ENCODE measurements at regions not wholly inside any gene's neighbourhood (a gene's known extent, or its start where the extent isn't known, plus 50 kb on each side); places are given as distances from the start of the nearest gene placed in this dataset.

DNA sequence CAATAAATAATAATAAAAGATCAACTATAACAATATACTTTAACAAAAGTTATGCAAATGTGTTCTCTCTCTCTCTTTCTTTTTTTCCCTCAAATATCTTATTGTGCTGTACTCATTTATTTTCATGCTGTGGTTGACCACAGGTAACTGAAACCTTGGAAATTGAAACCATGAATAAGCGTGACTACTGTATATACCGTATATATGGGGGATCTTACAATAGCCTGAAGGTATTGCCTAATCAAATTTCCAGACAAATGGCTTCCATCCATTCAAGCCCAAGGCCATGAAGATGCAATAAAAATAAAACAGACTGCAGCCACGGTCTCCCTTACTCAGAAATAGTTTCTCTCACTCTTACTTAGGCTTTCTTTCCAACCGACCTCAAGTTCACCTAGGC lies 98.3 kb downstream of the SLITRK6 start:
- ATAC-seq = no peak
- H3K36me3 ChIP-seq = no peaks in the 10 kb centered on the region
- intact Hi-C loops (cut with DNase I) = no loop called here

DNA sequence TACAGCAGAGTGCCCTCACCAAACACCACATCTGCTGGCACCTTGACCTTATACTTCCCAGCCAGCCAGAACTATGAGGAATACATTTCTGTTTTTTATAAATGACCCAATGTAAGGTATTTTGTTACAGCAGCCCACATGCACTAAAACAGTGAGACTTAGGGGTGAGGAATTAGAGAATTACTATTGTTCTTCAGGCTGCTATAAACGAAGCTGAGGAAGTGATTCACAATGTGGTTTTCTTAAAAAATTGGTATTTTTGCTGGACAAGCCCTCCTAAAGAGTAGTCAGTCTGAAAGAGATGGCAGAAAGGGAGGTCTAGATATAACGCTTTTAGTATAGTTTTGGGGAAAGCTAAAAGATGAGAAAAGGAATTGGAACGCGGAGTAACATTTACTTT lies 101.0 kb downstream of the SLITRK6 start:
- no peaks in the 10 kb centered on the region for H3K36me3 ChIP-seq
- no peak overlapping the region for H3K4me3 ChIP-seq
- intact Hi-C loops (cut with DNase I) = no loop called here
- H3K27ac ChIP-seq = no peak overlapping the region
- TF ChIP-seq CTCF (IDR thresholded peaks at IDR 0.05) = no peak
- DNase-seq (no peak), ATAC-seq (no peak)
- H3K4me1 ChIP-seq = no peaks in the 10 kb centered on the region
- H3K9me3 ChIP-seq = peaks cover 0 to 51% (median 3%) of the 10 kb centered on the region in 11 donors
- 51 to 66% methylated on average over 4 of the region's 4 CpGs for WGBS, 2 donors
- H3K27me3 ChIP-seq = no peaks in the 10 kb centered on the region

More for the DNA sequence above, 98.3 kb downstream of the SLITRK6 start:
- H3K4me3 ChIP-seq = no peak overlapping the region
- peaks cover 0 to 49% (median 1%) of the 10 kb centered on the region in 11 donors for H3K9me3 ChIP-seq
- WGBS, 2 donors = 68 to 83% methylated on average over 4 of the region's 4 CpGs
- H3K27ac ChIP-seq = no peak overlapping the region
- H3K4me1 ChIP-seq = no peaks in the 10 kb centered on the region
- DNase-seq = no peak
- TF ChIP-seq CTCF (IDR thresholded peaks at IDR 0.05) = no peak
- no peaks in the 10 kb centered on the region for H3K27me3 ChIP-seq

GRCh38 chr13:85694992-85695391 lies 104.2 kb downstream of the SLITRK6 start:
- H3K27ac ChIP-seq = no peak overlapping the region
- ATAC-seq (no peak), DNase-seq (no peak)
- intact Hi-C loops (cut with DNase I) = no loop called here
- H3K9me3 ChIP-seq = peaks cover 0 to 40% (median 3%) of the 10 kb centered on the region in 11 donors
- H3K27me3 ChIP-seq = no peaks in the 10 kb centered on the region
- no peaks in the 10 kb centered on the region for H3K4me1 ChIP-seq
- 49 to 64% methylated on average over 4 of the region's 4 CpGs for WGBS, 2 donors
- H3K36me3 ChIP-seq = no peaks in the 10 kb centered on the region
- no peak overlapping the region for H3K4me3 ChIP-seq
- TF ChIP-seq CTCF (IDR thresholded peaks at IDR 0.05) = no peak

- H3K9me3 ChIP-seq = peaks cover 0 to 32% (median 3%) of the 10 kb centered on the region in 11 donors
- no peak overlapping the region for H3K4me3 ChIP-seq
- no peak overlapping the region for H3K27ac ChIP-seq
- no peak for TF ChIP-seq CTCF (IDR thresholded peaks at IDR 0.05)
- ATAC-seq (no peak), DNase-seq (no peak)
- intact Hi-C loops (cut with DNase I) = no loop called here
- 75 to 76% methylated on average over 7 of the region's 7 CpGs for WGBS, 2 donors
- H3K36me3 ChIP-seq = no peaks in the 10 kb centered on the region
- no peaks in the 10 kb centered on the region for H3K27me3 ChIP-seq
- no peaks in the 10 kb centered on the region for H3K4me1 ChIP-seq
Observed at GRCh38 chr13:85693889-85694511, 105.2 kb downstream of the SLITRK6 start.
